Neural crest cell (in vitro differentiated cells): ENCODE measurements at regions not wholly inside any gene's neighbourhood (a gene's known extent, or its start where the extent isn't known, plus 50 kb on each side); places are given as distances from the start of the nearest gene placed in this dataset.

Experiments used
- DNase-seq: peaks from one replicate; pipeline ENCODE4 v3.0.0; 2021; ENCODE audit warnings: low read depth, mixed read lengths, low spot score
- H3K27ac Mint-ChIP-seq: one replicate; pipeline ENCODE4 v1.8.0; 2021; ENCODE audit warnings: mild to moderate bottlenecking, mixed read lengths; ENCODE audit not compliant: unreplicated experiment
- H3K27me3 Mint-ChIP-seq: 2 replicates; pipeline ENCODE4 v1.8.0; 2021; ENCODE audit warnings: low read depth, mild to moderate bottlenecking, mixed read lengths
- H3K36me3 Mint-ChIP-seq: 2 replicates; pipeline ENCODE4 v1.8.0; 2021; ENCODE audit warnings: low read depth, mild to moderate bottlenecking, mixed read lengths
- H3K4me1 Mint-ChIP-seq: 2 replicates; pipeline ENCODE4 v1.8.0; 2021; ENCODE audit warnings: mixed read lengths
- H3K4me3 Mint-ChIP-seq: one replicate; pipeline ENCODE4 v1.8.0; 2021; ENCODE audit warnings: mild to moderate bottlenecking, mixed read lengths
- H3K9me3 Mint-ChIP-seq: 2 replicates; pipeline ENCODE4 v1.8.0; 2021; ENCODE audit warnings: mixed read lengths
- CTCF ChIP-seq: fragments of 200-600 bp; sonication (generic); conservative IDR thresholded peaks from 2 replicates; pipeline ENCODE4 v1.5.0; 2021; ENCODE audit warnings: antibody characterized with exemption, mild to moderate bottlenecking

- Mint-ChIP-seq H3K27ac (no peak overlapping the region), H3K4me1 (peaks cover 5% of the 10 kb centered on the region), H3K9me3 (peaks cover 5% of the 10 kb centered on the region), H3K4me3 (no peak overlapping the region), H3K36me3 (peaks cover 5% of the 10 kb centered on the region), H3K27me3 (no peaks in the 10 kb centered on the region)
- TF ChIP-seq CTCF = peak; percentile 59
- DNase-seq = no peak
These were observed 82.3 kb upstream of the FAM98A start for GRCh38 chr2:33681364-33681757.

GRCh38 chr2:33680644-33681363 lies 81.7 kb upstream of the FAM98A start:
- peaks cover 3% of the 10 kb centered on the region for H3K9me3 Mint-ChIP-seq
- H3K27ac Mint-ChIP-seq = peak overlapping the region; percentile 59
- H3K4me1 Mint-ChIP-seq = peaks cover 5% of the 10 kb centered on the region
- no peak for DNase-seq
- no peak overlapping the region for H3K4me3 Mint-ChIP-seq
- H3K27me3 Mint-ChIP-seq = no peaks in the 10 kb centered on the region
- H3K36me3 Mint-ChIP-seq = peaks cover 3% of the 10 kb centered on the region
- no peak for TF ChIP-seq CTCF

- no peaks in the 10 kb centered on the region for H3K9me3 Mint-ChIP-seq
- peaks cover 5% of the 10 kb centered on the region for H3K4me1 Mint-ChIP-seq
- no peaks in the 10 kb centered on the region for H3K27me3 Mint-ChIP-seq
- H3K36me3 Mint-ChIP-seq = no peaks in the 10 kb centered on the region
- H3K4me3 Mint-ChIP-seq = no peak overlapping the region
- H3K27ac Mint-ChIP-seq = no peak overlapping the region
- no peak for TF ChIP-seq CTCF
- no peak for DNase-seq
These were observed 79.3 kb upstream of the FAM98A start for GRCh38 chr2:33678436-33678835.

GRCh38 chr2:33673937-33674336 lies 74.8 kb upstream of the FAM98A start:
- Mint-ChIP-seq H3K4me1 (no peaks in the 10 kb centered on the region), H3K4me3 (no peak overlapping the region), H3K9me3 (no peaks in the 10 kb centered on the region), H3K27me3 (no peaks in the 10 kb centered on the region), H3K27ac (no peak overlapping the region), H3K36me3 (no peaks in the 10 kb centered on the region)
- TF ChIP-seq CTCF = peak; percentile 71
- DNase-seq = no peak

- TF ChIP-seq CTCF = no peak
- no peak overlapping the region for H3K27ac Mint-ChIP-seq
These were observed 73.8 kb upstream of the FAM98A start for GRCh38 chr2:33672896-33673295.

More at GRCh38 chr2:33672896-33673295, 73.8 kb upstream of the FAM98A start:
- Mint-ChIP-seq H3K4me1 (no peaks in the 10 kb centered on the region), H3K36me3 (no peaks in the 10 kb centered on the region), H3K9me3 (peaks cover 3% of the 10 kb centered on the region), H3K27me3 (no peaks in the 10 kb centered on the region), H3K4me3 (no peak overlapping the region)
- no peak for DNase-seq
